Osteoblast (primary cell): ENCODE measurements at regions not wholly inside any gene's neighbourhood (a gene's known extent, or its start where the extent isn't known, plus 50 kb on each side); places are given as distances from the start of the nearest gene placed in this dataset.

Experiments
- DNase-seq: peaks from one replicate; pipeline ENCODE4 v3.0.0; 2011; ENCODE audit warnings: low spot score, mixed read lengths; ENCODE audit not compliant: insufficient read length; ENCODE audit errors: missing footprints
- H2AFZ ChIP-seq: 2 replicates; pipeline ENCODE4 v1.6.0; 2011; ENCODE audit warnings: mild to moderate bottlenecking, low read length
- H3K27ac ChIP-seq: 2 replicates; pipeline ENCODE4 v1.5.1; 2011; ENCODE audit warnings: mild to moderate bottlenecking, low read depth, low read length, moderate library complexity
- H3K27me3 ChIP-seq: 2 replicates; pipeline ENCODE4 v1.6.0; 2012; ENCODE audit warnings: mild to moderate bottlenecking, control low read depth, inconsistent platforms, low read length, moderate library complexity; ENCODE audit not compliant: insufficient read depth
- H3K36me3 ChIP-seq: 2 replicates; pipeline ENCODE4 v1.5.1; 2011; ENCODE audit warnings: mild to moderate bottlenecking, low read length, control low read depth, moderate library complexity; ENCODE audit not compliant: insufficient read depth
- H3K4me1 ChIP-seq: 2 replicates; pipeline ENCODE4 v1.5.1; 2011; ENCODE audit warnings: mild to moderate bottlenecking, low read length, control low read depth, moderate library complexity; ENCODE audit not compliant: insufficient read depth
- H3K4me2 ChIP-seq: 2 replicates; pipeline ENCODE4 v1.6.0; 2011; ENCODE audit warnings: mild to moderate bottlenecking, low read length; ENCODE audit not compliant: insufficient read depth
- H3K4me3 ChIP-seq: fragments of 200-600 bp; sonication (generic); 3 replicates; pipeline ENCODE4 v1.5.1; 2012; ENCODE audit warnings: mild to moderate bottlenecking, low read length, inconsistent platforms; ENCODE audit not compliant: insufficient read depth
- H3K79me2 ChIP-seq: 2 replicates; pipeline ENCODE4 v1.6.0; 2012; ENCODE audit warnings: mild to moderate bottlenecking, low read length, control low read depth, inconsistent platforms; ENCODE audit not compliant: insufficient read depth
- H3K9me3 ChIP-seq: 2 replicates; pipeline ENCODE4 v1.5.1; 2011; ENCODE audit warnings: low read depth, low read length, control low read depth
- H4K20me1 ChIP-seq: 2 replicates; pipeline ENCODE4 v1.6.0; 2012; ENCODE audit warnings: mild to moderate bottlenecking, low read length, control low read depth; ENCODE audit not compliant: insufficient read depth
- CTCF ChIP-seq: IDR thresholded peaks from 2 replicates; pipeline ENCODE4 v1.5.1; 2011; ENCODE audit warnings: mild to moderate bottlenecking, low read depth, low read length, moderate library complexity; ENCODE audit errors: extremely low read depth

- no peaks in the 10 kb centered on the region for H3K4me1 ChIP-seq
- no peak for TF ChIP-seq CTCF
- no peaks in the 10 kb centered on the region for H3K9me3 ChIP-seq
- no peaks in the 10 kb centered on the region for H3K36me3 ChIP-seq
- no peak overlapping the region for H2AFZ ChIP-seq
- no peaks in the 10 kb centered on the region for H3K27me3 ChIP-seq
- H3K4me3 ChIP-seq = no peak overlapping the region
- no peak for DNase-seq
- H3K27ac ChIP-seq = no peak overlapping the region
- no peak overlapping the region for H3K4me2 ChIP-seq
- H3K79me2 ChIP-seq = no peaks in the 10 kb centered on the region
- H4K20me1 ChIP-seq = no peaks in the 10 kb centered on the region
Measured at GRCh38 chr13:58032676-58033460, 401.3 kb downstream of the PCDH17 start.

- H3K27ac ChIP-seq = no peak overlapping the region
- TF ChIP-seq CTCF = no peak
- no peak overlapping the region for H3K4me3 ChIP-seq
- no peaks in the 10 kb centered on the region for H4K20me1 ChIP-seq
- no peak overlapping the region for H3K4me2 ChIP-seq
- no peaks in the 10 kb centered on the region for H3K27me3 ChIP-seq
- no peak for DNase-seq
- H2AFZ ChIP-seq = no peak overlapping the region
- H3K36me3 ChIP-seq = no peaks in the 10 kb centered on the region
- no peaks in the 10 kb centered on the region for H3K4me1 ChIP-seq
- peaks cover 7% of the 10 kb centered on the region for H3K9me3 ChIP-seq
- H3K79me2 ChIP-seq = no peaks in the 10 kb centered on the region
Measured at GRCh38 chr13:58043971-58044370, 412.4 kb downstream of the PCDH17 start.

- no peak overlapping the region for H2AFZ ChIP-seq
- no peak for TF ChIP-seq CTCF
- no peaks in the 10 kb centered on the region for H3K79me2 ChIP-seq
- H3K4me2 ChIP-seq = no peak overlapping the region
- H3K27ac ChIP-seq = no peak overlapping the region
- H3K4me1 ChIP-seq = no peaks in the 10 kb centered on the region
- H3K27me3 ChIP-seq = no peaks in the 10 kb centered on the region
- H3K4me3 ChIP-seq = no peak overlapping the region
- H3K9me3 ChIP-seq = peaks cover 8% of the 10 kb centered on the region
- DNase-seq = no peak
- no peaks in the 10 kb centered on the region for H3K36me3 ChIP-seq
- no peaks in the 10 kb centered on the region for H4K20me1 ChIP-seq
Measured at GRCh38 chr13:58048670-58049069, 417.1 kb downstream of the PCDH17 start.

GRCh38 chr13:58051396-58051795 lies 419.9 kb downstream of the PCDH17 start:
- no peak overlapping the region for H3K4me2 ChIP-seq
- no peak for DNase-seq
- H4K20me1 ChIP-seq = no peaks in the 10 kb centered on the region
- no peaks in the 10 kb centered on the region for H3K36me3 ChIP-seq
- H3K79me2 ChIP-seq = no peaks in the 10 kb centered on the region
- H3K4me1 ChIP-seq = no peaks in the 10 kb centered on the region
- no peaks in the 10 kb centered on the region for H3K27me3 ChIP-seq
- H3K4me3 ChIP-seq = no peak overlapping the region
- H3K27ac ChIP-seq = no peak overlapping the region
- H3K9me3 ChIP-seq = peaks cover 7% of the 10 kb centered on the region
- no peak for TF ChIP-seq CTCF
- H2AFZ ChIP-seq = no peak overlapping the region
